ENCODE measurements at regions not wholly inside any gene's neighbourhood (a gene's known extent, or its start where the extent isn't known, plus 50 kb on each side); places are given as distances from the start of the nearest gene placed in this dataset.

DNA sequence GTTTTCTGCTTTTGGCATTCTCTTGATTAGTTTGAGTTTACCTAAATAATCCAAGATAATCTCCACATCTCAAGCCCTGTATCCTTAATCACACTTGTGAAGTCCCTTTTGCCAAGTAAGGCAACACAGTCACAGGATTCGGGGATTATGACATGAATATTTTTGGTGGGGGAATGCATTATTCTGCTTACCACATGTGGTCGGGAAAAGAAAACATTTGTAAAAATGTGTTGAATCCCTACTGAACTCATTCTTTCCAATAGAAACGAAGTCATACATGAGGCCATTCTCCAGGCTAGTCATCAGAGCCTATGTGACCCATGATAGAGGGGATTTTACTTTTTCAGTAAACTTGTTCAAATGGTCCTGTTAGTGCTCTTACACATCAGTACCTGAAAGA, 58.5 kb upstream of the PRICKLE1 start:
- TF ChIP-seq, protein P1, sequence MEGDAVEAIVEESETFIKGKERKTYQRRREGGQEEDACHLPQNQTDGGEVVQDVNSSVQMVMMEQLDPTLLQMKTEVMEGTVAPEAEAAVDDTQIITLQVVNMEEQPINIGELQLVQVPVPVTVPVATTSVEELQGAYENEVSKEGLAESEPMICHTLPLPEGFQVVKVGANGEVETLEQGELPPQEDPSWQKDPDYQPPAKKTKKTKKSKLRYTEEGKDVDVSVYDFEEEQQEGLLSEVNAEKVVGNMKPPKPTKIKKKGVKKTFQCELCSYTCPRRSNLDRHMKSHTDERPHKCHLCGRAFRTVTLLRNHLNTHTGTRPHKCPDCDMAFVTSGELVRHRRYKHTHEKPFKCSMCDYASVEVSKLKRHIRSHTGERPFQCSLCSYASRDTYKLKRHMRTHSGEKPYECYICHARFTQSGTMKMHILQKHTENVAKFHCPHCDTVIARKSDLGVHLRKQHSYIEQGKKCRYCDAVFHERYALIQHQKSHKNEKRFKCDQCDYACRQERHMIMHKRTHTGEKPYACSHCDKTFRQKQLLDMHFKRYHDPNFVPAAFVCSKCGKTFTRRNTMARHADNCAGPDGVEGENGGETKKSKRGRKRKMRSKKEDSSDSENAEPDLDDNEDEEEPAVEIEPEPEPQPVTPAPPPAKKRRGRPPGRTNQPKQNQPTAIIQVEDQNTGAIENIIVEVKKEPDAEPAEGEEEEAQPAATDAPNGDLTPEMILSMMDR (conservative IDR thresholded peaks at IDR 0.05; ENCODE audit: low read depth, low read length) = no peak
- no peak for TF ChIP-seq EZH2 (IDR thresholded peaks at IDR 0.05; ENCODE audit: low read length, unreplicated experiment)
- TF ChIP-seq EZH2phosphoT487 (IDR thresholded peaks at IDR 0.05; ENCODE audit: borderline replicate concordance, low read length) = no peak

Data from PC-3 (cell line).